HT-29 (cell line): ENCODE measurements at regions not wholly inside any gene's neighbourhood (a gene's known extent, or its start where the extent isn't known, plus 50 kb on each side); places are given as distances from the start of the nearest gene placed in this dataset.
"Not testable (repeated sequence)": the region's sequence is repeated elsewhere in the genome, so short reads cannot be mapped to it uniquely, and the experiment has no call there.

Source experiments
- DNase-seq: peaks from one replicate; pipeline ENCODE4 v3.0.0-alpha.2; 2015; ENCODE audit warnings: low spot score

DNA sequence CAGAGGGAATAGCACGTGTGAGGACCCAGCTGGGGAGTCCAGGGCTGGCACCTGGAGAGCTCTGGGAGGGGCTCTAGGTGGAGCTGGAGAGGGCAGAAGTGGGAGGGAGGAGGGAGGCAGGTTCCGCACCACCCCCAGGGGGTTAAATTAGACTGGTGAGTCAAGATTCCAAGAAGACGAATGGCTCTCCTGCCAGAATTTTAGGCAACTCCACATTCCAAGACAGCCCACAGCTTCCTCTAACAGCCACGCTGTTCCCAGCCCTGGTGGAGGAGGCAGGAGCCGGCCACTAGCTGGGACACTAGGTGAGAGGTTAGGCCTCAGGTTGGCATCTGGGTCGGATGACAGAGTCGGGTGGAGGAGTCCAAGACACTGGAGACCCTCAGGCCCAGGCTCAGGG lies 60.2 kb downstream of the TFAP2C start:
- no peak for DNase-seq

DNA sequence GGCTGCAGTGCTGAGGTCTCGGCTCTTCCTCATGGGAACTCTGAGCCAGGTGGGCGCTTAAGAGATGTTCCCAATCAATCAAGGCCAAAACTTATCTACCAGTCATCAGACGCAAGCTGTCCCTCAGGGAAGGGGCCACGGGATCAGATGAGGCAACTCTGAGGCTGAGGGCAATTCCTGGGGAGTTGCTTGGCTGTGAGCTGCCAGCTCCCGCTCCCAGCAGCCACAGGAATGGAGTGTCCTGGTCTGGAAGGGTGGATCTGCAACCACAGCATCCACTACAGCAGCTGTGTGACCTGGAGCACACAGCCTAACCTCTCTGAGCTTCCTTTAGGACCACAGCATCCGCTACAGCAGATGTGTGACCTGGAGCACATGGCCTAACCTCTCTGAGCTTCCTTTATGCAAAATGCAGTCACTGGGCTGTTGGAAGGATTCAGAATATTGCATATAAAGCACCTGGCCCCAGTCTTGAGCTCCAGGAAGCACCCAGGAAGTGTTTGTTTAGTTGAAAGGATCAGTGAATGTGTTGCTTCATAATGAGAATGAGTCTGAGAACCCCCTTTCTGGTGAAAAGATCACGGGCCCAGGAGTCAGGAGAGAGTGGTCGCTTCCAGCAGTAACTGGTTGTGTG lies 60.9 kb downstream of the TFAP2C start:
- no peak for DNase-seq

DNA sequence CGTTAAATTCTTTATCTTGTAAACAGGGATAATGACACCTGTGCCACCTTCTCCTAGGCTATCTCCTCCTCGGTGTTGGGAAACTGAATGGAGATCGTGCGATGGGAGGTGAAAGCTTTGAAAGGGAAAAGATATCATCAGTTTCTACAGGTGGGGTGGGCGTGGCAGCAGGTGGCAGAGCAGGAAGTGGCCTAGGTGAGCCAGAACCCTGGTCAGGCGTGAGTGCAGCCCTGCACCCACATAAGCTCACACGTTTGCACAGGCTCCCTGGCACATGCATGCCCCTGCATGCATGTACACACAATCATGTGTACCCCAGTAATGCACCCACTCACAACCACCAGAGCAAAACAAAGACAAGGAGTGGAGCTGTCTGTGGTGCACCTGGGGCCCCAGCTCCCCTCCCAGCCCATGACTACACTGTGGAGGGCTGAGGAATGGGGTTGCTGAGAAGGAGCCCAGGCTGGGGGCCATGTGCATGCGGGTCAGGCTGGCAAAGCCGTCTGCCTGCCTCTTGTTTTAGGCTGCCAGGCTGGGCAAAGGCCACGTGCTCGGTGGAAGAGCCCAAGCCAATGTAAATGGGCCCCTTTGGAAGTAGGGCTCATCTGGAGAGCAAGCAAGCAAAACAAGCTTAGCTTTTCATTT lies 61.5 kb downstream of the TFAP2C start:
- DNase-seq, result peak; percentile 51

DNA sequence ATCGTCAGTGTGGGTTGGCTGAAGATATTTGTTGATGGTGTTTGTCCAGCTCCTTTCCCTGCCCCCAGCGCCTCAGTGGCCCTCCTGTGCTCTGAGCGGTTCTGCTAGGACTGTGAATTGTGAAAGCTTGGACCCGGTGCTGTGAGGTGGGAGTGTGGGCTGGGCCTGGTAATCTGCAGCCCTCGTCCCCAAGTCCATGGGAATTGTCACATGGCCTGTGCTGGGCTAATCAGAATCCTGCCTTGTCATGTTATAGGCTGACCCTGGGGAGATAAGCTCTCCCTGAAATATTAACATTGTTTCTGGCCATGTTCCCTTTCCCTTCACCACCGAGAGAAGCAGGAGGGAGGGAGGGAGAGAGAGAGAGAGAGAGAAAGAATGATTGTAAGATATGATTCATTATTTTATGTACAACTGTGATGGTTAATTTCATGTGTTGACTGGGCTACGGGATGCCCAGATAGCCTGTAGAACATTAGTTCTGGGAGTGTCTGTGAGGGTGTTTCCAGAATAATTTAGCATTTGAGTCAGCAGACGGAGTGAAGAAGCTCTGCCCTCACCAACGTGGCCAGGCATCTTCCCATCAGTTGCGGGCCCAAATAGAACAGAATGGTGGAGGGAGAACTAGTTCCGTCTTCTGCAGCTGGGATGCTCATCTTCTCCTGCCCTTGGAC lies 62.4 kb downstream of the TFAP2C start:
- no peak for DNase-seq

DNA sequence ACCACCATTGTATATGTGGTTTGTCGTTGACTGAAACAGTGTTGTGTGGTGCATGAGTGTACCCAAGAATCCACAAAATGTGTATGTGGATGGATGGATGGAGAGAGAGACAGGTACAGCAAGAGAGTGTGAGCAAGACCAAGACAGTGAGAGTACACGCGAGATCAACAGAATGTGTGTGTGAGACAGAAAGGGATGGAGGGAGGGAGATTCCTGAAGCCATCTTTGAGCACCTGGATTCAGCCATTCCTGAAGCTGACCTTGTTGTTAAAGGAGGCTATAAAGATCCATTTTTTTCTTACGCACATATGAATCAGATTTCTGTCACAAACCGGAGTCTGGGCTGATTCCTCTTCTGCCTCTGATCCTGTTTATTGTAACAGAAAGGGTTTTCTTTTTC lies 64.1 kb downstream of the TFAP2C start:
- DNase-seq, result no peak

DNA sequence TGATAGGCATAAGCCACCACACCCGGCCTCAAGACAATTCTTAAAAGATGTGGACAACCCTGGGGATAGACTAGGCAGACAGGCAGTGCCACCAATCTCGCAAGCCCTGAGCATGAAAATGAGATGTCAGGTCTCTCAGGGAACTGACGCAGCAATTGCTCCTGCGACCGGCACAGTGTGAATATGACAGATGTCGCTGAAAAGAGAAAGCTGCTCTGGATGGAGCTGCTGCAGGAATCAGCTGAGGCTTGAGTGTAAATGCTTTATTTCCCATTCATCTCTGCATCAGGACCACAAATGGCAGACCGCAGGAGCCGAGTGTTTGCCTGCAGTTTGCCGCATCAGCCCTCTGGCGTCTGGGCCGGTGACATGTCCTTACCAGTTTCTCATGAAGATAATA lies 68.4 kb downstream of the TFAP2C start:
- no peak for DNase-seq

DNA sequence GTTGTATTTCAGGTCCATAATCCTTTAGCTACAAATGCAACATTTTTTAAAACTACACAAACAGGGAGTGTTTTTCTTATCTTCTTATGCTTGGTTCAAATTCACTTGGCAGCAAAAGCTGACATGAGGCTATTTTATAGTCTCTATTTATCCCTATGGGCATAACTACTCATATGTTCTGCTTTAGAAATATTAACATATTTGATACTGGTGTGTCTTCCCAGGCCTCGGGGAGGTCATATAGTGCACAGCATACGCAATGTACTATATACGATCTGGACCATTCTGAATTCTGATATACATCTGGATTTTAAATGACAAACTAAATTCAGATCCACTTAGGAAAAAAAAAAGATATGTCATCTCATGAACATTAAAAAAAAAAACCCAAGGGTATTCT lies 69.2 kb downstream of the TFAP2C start:
- no peak for DNase-seq

DNA sequence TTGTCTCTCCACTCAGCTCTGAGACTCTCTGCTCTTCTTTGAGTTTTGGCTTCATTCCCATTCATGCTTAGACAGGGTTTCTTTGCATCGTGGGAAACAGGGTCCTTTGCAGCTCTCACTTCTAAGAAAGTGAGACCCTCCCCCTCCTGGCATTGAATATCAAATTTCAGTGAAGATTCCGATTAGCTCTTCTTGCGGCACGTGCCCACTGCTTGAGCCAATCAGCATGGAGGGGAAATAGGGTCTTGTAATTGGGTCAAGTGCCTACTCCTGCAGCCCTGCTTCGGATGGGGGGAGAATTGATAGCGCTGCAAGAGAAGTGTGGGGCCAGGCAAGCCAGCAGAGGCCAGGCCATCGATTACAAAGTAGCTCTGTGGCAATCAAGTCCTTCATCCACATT lies 69.6 kb downstream of the TFAP2C start:
- DNase-seq, result no peak

DNA sequence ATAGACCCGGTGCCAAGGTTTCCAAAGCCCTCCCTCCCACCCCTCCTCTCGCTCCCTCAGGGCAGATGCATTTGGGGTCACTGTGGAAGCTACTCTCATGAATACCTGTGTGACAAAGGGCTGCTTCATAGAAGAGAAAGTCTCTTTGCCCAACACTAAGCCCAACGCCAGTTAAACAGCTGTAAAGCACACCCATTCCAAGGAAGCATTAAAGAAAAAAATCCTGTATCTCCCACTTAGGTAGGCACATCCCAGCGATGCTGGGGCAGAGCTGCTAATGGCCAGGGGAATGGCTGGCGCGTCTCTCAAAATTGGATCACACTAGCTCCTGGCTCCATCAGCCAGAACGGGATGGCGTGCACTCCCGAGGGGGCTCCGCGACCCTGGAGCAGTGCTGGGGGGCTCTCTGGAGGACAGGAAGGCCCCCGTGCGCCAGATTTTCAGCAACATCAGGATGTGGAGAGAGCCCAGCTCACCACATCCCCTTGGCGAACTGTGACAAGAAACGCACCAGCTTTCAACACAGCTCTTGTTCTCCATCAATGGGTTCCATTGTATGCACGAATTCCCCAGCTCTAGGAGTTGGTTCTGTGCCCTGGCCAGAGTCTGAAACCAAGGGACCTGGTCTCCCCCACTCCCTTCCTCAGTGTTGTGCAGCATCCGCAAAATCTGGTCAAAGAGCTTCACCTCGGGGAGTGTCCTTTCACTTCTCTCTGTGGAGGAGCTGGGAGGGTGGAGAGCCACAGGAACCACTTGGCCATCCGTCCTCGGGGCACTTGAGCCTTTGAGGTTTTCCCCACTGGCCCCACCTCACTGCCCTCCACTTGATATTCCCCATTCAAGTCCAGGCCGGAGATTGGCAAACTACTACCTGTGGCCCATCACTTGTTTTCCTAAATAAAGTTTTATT lies 74.1 kb downstream of the TFAP2C start:
- no peak for DNase-seq

DNA sequence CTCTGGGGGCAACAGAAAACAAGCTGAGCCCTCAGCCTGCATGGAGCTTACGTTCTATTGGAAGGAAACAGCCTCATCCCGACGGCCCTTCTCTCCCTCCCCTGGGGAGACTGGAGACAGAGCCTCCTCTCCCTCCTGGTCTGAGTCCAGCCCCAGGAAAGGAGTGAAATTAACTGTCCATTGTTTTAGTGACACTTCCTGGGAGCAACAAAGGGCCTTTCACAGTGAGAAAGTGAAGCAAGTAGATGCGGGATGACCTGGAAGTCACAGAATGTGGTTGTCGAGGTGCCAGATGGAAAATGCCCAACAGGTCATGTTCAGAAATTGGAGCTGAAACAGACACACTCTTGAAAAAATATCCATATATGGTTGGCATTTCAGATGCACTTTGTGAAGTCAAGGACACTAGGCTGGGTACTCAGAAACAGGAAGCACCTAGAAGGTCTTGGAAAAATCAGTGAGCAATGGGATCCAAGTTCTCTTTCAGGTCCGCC lies 77.8 kb downstream of the TFAP2C start:
- DNase-seq, result no peak

DNA sequence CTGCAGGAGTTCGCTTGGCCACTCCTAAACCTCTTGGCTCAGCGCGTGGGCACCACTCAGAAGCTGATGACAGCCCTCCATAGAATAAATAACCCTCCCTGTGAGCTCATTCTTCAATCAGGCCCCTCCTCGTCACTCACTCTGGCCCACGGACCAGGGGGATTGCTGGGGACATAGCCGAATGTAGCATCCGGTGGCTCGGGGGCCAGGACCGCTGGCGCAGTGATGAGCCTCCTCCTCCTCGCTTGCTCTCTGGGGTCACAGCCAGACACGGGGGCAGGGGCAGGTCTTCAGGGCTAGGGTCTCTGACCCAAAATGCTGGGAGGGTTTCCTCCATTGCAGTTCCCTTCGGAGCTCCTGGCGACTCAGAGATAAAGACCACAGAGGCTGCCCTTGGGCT lies 79.9 kb downstream of the TFAP2C start:
- DNase-seq, result no peak

DNA sequence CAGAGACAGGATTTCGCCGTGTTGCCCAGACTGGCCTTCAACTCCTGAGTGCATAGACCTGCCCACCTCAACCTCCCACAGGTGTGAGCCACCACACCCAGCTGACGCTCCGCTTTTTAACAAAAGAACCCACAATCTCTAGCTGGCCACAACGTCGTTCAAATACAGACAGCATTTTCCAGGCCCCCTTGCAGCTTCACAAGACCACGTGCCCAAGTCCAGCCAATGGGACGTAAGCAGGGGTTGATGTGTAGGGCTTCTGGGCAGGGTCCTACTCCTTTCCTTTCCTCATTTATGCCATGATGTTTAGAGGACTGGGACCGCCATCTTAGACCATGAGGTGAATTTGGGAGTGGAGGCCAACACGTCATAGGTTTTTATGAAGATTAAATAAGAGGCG lies 81.0 kb downstream of the TFAP2C start:
- DNase-seq, result no peak

DNA sequence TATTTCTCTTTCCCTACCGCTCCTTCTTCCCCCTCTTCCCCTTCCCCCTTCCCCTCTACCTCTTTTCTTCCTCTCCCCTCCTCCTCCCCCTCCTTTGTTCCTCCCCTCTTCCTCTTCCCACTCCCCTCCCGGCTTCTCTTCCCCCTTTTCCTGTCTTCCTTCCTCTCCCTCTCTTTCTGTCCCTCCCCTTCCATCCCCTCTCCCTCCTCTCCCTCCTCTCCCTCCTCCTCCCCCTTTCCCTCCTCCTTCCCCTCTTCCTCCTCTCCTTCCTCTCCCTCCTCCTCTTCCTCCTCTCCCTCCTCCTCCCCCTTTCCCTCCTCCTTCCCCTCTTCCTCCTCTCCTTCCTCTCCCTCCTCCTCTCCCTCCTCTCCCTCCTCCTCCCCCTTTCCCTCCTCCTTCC lies 81.5 kb downstream of the TFAP2C start:
- not testable (repeated sequence) for DNase-seq

DNA sequence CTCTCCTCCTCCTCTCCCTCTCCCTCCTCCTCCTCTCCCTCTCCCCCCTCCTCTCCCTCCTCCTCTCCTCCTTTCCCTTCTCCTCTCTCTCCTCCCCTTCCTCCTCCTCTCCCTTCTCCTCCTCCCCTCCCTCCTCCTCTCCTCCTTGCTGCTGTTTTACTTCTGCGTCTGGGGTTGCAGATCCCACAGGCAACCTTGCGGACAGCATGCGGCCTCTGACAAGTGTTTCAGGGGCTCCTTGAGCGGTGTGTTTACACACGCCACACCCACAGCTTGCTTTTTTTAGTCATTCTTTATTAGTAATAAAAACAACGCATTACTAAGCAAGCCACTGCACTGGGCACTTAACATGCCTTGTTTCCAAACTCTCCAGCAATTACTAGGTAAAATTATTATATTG lies 81.9 kb downstream of the TFAP2C start:
- DNase-seq, result no peak

DNA sequence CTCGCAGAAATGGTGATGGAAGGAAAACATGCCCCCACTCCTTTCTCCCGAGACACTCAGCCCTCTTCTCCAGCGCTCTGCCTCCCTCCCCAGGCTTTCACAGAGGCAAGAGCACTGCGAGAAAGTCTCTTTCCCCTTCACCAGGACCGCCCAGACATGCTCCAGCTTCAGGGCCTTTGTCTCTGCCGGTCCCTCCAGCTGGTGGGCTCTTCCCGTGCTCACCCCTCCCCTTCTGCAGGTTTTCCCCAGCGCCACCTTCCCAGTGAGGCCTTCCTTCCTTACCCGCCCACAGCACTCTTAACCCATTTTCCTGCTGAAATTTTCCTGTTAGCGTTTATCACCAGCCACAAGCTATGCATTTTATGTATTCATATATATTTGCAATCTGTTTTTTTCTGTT lies 86.2 kb downstream of the TFAP2C start:
- DNase-seq, result no peak

DNA sequence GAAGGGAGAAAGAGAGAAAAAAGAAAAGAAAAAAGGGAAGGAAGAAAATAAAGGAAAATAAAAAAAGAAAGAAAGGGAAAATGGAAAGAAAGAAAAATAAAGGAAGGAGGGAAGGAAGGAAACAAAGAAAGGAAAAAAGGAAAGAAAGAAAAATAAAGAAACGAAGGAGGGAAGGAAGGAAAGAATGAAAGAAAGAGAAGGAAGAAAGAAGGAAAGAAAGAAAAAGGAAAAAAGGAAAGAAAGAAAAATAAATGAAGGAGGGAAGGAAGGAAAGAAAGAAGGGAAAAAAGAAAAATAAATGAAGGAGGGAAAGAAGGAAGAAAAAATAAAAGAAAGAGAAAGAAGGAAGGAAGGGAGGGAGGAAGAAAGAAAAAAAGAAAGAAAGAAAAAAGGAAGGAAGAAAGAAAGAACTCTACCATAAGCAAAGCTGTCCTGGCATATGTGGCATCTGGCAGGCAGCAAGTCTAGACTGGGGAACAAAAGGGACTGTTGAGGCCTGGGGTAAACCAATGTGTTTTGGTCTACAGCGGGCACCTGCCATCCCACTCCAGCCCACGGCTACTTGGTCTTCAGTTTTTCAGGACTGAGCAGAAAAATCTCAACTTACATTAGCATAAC lies 86.9 kb downstream of the TFAP2C start:
- no peak for DNase-seq

DNA sequence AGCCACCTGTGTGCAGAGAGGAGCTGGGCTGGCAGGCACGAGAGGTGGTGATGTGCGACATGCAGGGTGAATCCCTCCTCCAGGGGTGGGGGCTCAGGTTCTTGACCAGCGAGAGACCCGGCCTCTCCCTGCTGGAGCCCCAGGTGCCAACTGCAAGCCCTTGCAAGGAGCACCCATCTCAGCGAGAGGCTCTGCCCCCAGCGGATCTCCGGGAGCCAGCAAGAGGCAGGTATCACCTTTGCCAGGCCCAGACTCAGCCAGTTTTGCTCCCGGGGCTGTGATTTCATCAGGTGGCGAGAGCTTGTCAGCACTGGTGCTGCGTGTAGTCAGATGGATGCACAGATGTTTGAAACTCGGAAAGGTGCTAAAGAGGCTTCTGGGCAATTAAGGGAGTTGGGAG lies 87.7 kb downstream of the TFAP2C start:
- DNase-seq, result no peak

DNA sequence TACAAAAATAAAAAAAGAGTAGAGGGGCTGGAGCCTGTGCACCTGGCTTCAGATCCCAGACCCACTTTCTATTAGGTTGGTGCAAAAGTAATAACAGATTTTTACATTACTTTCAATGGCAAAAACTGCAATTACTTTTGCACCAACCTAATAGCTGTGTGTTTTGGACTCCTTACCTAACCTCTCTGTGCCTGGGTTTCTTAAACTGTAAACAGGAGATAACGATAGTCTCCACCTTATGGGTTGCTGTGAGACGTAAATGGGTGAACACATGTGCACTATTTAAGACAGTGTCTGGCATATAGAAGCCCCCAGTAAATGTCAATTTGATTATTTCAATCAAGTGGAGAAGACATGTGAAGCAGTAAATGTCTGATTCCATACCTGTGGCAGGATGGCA lies 89.7 kb downstream of the TFAP2C start:
- no peak for DNase-seq

DNA sequence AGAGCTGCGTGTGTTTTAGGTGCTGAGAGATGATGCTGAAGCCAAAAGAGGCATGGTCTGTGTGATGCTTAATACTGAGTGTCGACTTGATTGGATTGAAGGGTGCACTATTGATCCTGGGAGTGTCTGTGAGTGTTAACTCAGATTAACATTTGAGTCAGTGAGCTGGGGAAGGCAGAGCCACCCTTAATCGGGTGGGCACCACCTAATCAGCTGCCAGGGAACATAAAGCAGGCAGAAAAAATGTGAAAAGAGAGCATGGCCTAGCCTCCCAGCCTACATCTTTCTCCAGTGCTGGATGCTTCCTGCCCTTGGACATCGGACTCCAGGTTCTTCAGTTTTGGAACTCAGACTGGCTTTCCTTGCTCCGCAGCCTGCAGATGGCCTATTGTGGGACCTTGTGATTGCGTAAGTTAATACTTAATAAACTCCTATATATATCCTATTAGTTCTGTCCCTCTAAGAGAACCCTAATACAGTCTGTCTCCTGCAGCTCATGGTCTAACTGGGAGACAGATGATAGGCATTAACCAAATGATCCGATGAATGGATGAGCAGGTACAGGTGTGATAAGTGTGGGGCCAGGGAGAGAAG lies 91.6 kb downstream of the TFAP2C start:
- DNase-seq, result no peak

DNA sequence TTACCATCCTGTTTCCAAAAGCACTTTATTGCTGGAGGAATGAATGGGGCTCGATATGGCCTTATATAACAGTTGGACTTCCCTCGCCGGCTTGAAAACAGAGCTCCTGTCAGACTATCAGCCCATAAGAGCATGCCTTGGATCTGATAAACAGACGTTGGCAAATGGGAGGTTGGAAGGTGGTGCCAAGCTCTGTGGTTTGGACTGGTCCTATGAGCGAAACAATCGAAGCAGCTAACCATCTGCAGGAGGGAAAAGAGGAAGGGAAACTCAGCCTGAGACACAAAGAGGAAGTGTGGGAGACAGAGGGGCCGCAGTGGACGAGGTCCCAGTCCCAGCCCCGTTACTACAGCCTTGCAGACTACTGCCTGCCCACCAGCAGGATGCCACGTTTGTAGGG lies 92.9 kb downstream of the TFAP2C start:
- no peak for DNase-seq

DNA sequence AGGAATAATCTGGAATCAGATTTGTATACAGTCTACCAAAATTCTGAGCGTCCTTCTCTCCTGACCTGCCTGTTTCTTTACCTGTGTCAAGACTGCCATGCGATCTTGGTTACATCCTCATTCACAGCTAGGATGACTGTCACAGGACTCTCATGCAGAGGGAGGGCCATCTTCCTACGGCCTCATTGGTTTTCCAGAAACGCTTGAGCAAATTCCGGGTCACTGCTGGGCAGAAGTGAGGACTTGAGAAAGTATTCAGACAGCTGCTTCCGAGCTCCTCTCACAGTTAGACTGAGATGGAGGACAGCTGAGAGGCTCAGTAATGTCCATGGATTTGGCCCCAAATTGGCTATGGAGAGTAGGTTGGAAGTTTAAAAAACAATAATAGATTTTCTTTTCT lies 94.2 kb downstream of the TFAP2C start:
- no peak for DNase-seq
